Right lobe of liver (tissue), 6 donors: ENCODE measurements at regions not wholly inside any gene's neighbourhood (a gene's known extent, or its start where the extent isn't known, plus 50 kb on each side); places are given as distances from the start of the nearest gene placed in this dataset.

Experiments used
- ATAC-seq, 4 donors: fragments of 200-7000 bp; cut with Tn5 transposase; one replicate each; pipeline ENCODE4 v1.9.1; 2020; ENCODE audit warnings: mild to moderate bottlenecking in 4 of 4, moderate library complexity in 4 of 4
- DNase-seq, 3 donors: peaks; one replicate each; pipeline ENCODE4 v3.0.0-alpha.2; 2020
- H3K27ac ChIP-seq, 3 donors: fragments of 200-600 bp; one replicate each; pipeline ENCODE4 v1.8.0; 2022
- H3K27me3 ChIP-seq, 2 donors: fragments of 200-600 bp; one replicate each; pipeline ENCODE4 v1.8.0; 2022
- H3K36me3 ChIP-seq, 4 donors: fragments of 200-600 bp; sonication (generic) in 1 of 4; one replicate each; pipeline versions ENCODE4 v1.5.1 to v1.8.0; 2017 to 2022; ENCODE audit warnings: control low read depth in 1 of 4
- H3K4me1 ChIP-seq, 4 donors: fragments of 200-600 bp; sonication (generic) in 1 of 4; one replicate each; pipeline versions ENCODE4 v1.5.1 to v1.8.0; 2017 to 2022; ENCODE audit warnings: control low read depth in 1 of 4
- H3K4me3 ChIP-seq, 3 donors: fragments of 200-600 bp; one replicate each; pipeline ENCODE4 v1.8.0; 2022
- H3K9me3 ChIP-seq, 4 donors: fragments of 200-600 bp; sonication (generic) in 1 of 4; one replicate each; pipeline versions ENCODE4 v1.5.1 to v1.8.0; 2017 to 2022; ENCODE audit warnings: control low read depth in 1 of 4
- POLR2A ChIP-seq: fragments of 450-650 bp; IDR thresholded peaks from one replicate; pipeline ENCODE4 v1.6.1; 2017; ENCODE audit warnings: antibody characterized with exemption, mild to moderate bottlenecking
- WGBS: methylation state at CpG from one replicate; pipeline ENCODE4 v1.1.6; 2018; ENCODE audit warnings: low coverage, low lambda C conversion rate; ENCODE audit not compliant: insufficient coverage; ENCODE audit errors: missing lambda C conversion rate; 5-methylcytosine and 5-hydroxymethylcytosine counted together
- intact Hi-C, 2 donors: fragments of 100-400 bp; cut with DNase I; formaldehyde crosslinking; loops; one replicate each; pipeline versions ENCODE4 v1.11.2 to v1.14.1; 2022
- TF ChIP-seq, protein P1 (sequence below), 4 donors: fragments of 200-600 bp in 3 of 4; fragments of 450-650 bp in 1 of 4; IDR thresholded peaks; one replicate each; pipeline versions ENCODE4 v1.5.1 to v1.8.0; 2016 to 2022; ENCODE audit warnings: antibody characterized with exemption in 4 of 4, mild to moderate bottlenecking in 2 of 4
- donor health status: DM: no; HTN: yes; CAD: no.
- donor health status: DM: no; HTN: no; CAD: no.
- donor health status: DM: no; HTN: no; CAD: no.
- donor health status: DM: no; HTN: yes; CAD: no.
- donor health status: DM: no; HTN: yes; CAD: no.

GRCh38 chr14:65299826-65300225 is 112.7 kb upstream of the FUT8 start:
- Histone ChIP-seq H3K36me3 (no peaks in the 10 kb centered on the region), H3K4me1 (no peaks in the 10 kb centered on the region), H3K4me3 (no peak overlapping the region), H3K9me3 (no peaks in the 10 kb centered on the region), H3K27ac (no peak overlapping the region), H3K27me3 (no peaks in the 10 kb centered on the region)
- no peak for TF ChIP-seq POLR2A
- TF ChIP-seq, protein P1, sequence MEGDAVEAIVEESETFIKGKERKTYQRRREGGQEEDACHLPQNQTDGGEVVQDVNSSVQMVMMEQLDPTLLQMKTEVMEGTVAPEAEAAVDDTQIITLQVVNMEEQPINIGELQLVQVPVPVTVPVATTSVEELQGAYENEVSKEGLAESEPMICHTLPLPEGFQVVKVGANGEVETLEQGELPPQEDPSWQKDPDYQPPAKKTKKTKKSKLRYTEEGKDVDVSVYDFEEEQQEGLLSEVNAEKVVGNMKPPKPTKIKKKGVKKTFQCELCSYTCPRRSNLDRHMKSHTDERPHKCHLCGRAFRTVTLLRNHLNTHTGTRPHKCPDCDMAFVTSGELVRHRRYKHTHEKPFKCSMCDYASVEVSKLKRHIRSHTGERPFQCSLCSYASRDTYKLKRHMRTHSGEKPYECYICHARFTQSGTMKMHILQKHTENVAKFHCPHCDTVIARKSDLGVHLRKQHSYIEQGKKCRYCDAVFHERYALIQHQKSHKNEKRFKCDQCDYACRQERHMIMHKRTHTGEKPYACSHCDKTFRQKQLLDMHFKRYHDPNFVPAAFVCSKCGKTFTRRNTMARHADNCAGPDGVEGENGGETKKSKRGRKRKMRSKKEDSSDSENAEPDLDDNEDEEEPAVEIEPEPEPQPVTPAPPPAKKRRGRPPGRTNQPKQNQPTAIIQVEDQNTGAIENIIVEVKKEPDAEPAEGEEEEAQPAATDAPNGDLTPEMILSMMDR (IDR thresholded peaks at IDR 0.05), result no peak
- intact Hi-C loops, result no loop called here
- no peak for DNase-seq
- 60% methylated on average over 3 of the region's 3 CpGs for WGBS
- ATAC-seq, result no peak

DNA sequence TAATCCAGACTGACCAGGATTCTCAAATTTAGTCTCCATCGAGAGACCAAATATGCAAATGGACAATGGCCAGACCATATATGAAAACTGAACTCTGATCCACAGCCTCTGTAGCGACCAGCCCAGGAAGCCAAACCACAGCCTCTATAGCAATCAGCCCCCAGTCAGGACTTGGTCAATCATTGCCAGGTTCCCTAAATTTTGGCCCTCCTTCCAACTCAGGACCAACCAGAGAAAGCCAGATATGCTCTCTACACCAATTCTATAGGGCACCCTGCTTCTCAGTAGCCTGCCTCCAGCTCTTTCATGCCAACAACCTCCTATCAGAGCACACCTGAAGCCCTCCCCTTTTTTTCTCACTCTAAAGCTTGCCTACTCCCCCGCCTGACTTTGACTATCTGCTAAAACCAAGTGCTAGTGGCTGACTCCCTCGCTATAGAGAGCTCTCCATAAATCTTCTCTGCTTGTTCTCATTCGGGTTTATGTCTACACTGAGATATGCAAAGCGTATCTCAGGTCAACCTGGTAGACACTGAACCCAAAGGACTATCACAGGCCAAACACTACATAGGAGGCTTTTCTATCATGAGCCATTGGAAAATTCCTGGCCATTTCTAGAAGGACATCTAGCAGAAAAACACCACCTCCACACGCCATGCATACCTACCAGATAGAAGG is 110.5 kb upstream of the FUT8 start:
- 66% methylated on average over 7 of the region's 7 CpGs for WGBS
- no peak for DNase-seq
- intact Hi-C loops, result no loop called here

GRCh38 chr14:65302571-65303189 is 109.8 kb upstream of the FUT8 start:
- H3K36me3 ChIP-seq, result no peaks in the 10 kb centered on the region
- no peaks in the 10 kb centered on the region for H3K27me3 ChIP-seq
- no peaks in the 10 kb centered on the region for H3K9me3 ChIP-seq
- H3K4me3 ChIP-seq, result no peak overlapping the region
- WGBS, result 35% methylated on average over 3 of the region's 7 CpGs
- no peak overlapping the region for H3K27ac ChIP-seq
- no peak for TF ChIP-seq POLR2A
- TF ChIP-seq, protein P1 (IDR thresholded peaks at IDR 0.05), result no peak
- ATAC-seq (no peak), DNase-seq (no peak)
- H3K4me1 ChIP-seq, result no peaks in the 10 kb centered on the region
- intact Hi-C loops, result no loop called here

More for the DNA sequence above, 110.5 kb upstream of the FUT8 start:
- H3K4me3 ChIP-seq, result no peak overlapping the region
- TF ChIP-seq POLR2A, result no peak
- TF ChIP-seq, protein P1 (IDR thresholded peaks at IDR 0.05), result no peak
- no peaks in the 10 kb centered on the region for H3K4me1 ChIP-seq
- no peaks in the 10 kb centered on the region for H3K9me3 ChIP-seq
- H3K27ac ChIP-seq, result no peak overlapping the region
- no peaks in the 10 kb centered on the region for H3K36me3 ChIP-seq
- no peak for ATAC-seq
- no peaks in the 10 kb centered on the region for H3K27me3 ChIP-seq

DNA sequence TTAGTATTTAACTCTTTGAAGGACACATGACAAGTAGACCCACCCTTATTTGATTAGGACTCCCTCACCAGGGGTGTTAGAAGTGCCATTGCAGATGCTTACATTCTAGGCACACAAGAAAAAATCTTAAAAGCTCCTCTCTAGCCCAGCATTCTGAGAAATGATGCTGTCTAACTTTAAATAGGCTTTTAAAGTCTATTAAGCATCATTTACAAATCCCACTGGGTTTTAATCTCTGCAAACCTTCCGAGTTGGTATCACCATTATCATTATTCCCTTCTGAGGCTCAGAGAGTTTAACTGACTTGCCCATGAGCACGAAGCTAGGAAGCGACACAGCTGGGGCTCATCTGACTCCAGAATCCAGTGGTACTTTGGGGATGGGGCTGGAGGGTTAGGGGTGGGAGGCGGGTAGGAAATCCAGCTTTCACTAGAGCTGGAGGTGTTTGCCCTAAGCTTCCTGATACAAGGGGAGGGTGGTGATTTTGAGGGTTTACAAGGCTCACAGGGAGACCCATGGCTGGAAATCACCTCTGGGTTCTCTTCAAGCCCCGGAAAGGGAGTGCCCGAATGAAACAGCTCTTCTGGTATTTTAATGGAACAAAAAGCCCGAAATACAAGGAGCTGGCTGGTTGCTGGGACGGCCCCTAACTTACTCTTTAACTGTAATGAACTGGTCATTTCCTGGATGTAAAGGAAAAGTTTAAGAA is 109.2 kb upstream of the FUT8 start:
- ATAC-seq (no peak), DNase-seq (no peak)
- WGBS, result 43% methylated on average over 7 of the region's 8 CpGs
- Histone ChIP-seq H3K9me3 (no peaks in the 10 kb centered on the region), H3K27me3 (no peaks in the 10 kb centered on the region), H3K4me1 (no peaks in the 10 kb centered on the region), H3K27ac (no peak overlapping the region), H3K36me3 (no peaks in the 10 kb centered on the region), H3K4me3 (no peak overlapping the region)
- no peak for TF ChIP-seq POLR2A
- TF ChIP-seq, protein P1 (IDR thresholded peaks at IDR 0.05), result no peak
- intact Hi-C loops, result no loop called here
